WTC11 (cell line): ENCODE measurements at regions not wholly inside any gene's neighbourhood (a gene's known extent, or its start where the extent isn't known, plus 50 kb on each side); places are given as distances from the start of the nearest gene placed in this dataset.
"Not testable (repeated sequence)": the region's sequence is repeated elsewhere in the genome, so short reads cannot be mapped to it uniquely, and the experiment has no call there.

Source experiments
- CREB1 ChIP-seq: sonication (generic); formaldehyde crosslinking; IDR thresholded peaks from 2 replicates; pipeline ENCODE4 v1.8.0; 2023; ENCODE audit warnings: mild to moderate bottlenecking, missing genetic modification reagents
- CTCF ChIP-seq: fragments of 200-600 bp; IDR thresholded peaks from 2 replicates; pipeline ENCODE4 v1.8.0; 2022; ENCODE audit warnings: antibody characterized with exemption
- NFE2L1 ChIP-seq: sonication (generic); formaldehyde crosslinking; IDR thresholded peaks from 2 replicates; pipeline ENCODE4 v1.8.1; 2023; ENCODE audit warnings: missing genetic modification reagents

- not testable (repeated sequence) for TF ChIP-seq CTCF; CREB1 (CRISPR knock-in tag); NFE2L1 (CRISPR knock-in tag)
Observed at GRCh38 chr7:16369309-16369708, 52.0 kb downstream of the CRPPA start.
